ENCODE measurements at regions not wholly inside any gene's neighbourhood (a gene's known extent, or its start where the extent isn't known, plus 50 kb on each side); places are given as distances from the start of the nearest gene placed in this dataset.
"Not testable (repeated sequence)": the region's sequence is repeated elsewhere in the genome, so short reads cannot be mapped to it uniquely, and the experiment has no call there.

DNA sequence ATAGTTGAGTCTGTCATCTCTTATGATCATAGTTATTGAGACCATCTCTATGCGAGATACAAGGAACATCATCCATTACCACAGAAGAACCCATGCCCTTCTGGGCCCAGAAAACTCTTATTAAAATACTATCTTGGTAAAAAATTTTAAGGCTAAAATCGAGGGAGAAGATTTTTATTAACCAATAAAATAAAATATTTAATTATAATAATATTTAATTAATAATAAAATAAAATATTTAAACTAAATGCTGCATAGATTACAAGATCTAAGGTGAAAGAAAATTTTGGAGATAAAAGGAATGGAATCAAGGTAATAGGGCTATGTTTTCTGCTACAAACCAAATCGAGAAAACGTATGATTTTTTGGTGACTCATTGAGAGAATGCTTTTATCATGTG, 540.2 kb downstream of the KCNH5 start:
- no peak for DNase-seq (ENCODE audit: low read depth in 2 of 2)

DNA sequence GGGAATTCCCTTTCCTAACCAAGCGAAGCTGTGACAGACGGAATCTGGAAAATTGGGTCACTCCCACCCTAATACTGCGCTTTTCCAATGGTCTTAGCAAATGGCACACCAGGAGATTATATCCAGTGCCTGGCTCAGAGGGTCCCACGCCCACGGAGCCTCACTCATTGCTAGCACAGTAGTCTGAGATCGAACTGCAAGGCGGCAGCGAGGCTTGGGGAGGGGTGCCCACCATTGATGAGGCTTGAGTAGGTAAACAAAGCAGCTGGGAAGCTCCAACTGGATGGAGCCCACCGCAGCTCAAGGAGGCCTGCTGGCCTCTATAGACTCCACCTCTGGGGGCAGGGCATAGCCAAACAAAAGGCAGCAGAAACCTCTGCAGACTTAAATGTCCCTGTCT, 523.9 kb downstream of the KCNH5 start:
- not testable (repeated sequence) for DNase-seq (ENCODE audit: low read depth in 2 of 2)

DNA sequence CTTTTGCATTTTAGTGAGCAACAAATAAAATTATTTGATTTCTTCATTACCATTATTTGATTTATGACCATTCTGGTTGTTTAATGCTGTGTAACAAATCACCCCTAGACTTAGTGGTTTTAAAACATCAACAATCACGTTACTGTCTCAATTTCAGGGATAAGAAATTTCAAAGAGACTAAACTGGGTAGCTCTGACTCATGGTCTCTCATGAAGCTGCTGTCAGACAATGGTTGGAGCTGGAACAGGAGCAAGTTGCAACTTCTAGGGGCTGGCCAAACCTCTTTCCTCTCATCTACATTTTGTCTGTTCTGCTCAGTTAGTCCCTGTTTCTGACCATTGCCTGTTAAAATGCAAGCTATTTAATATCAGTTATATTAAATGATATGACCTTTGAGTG, 517.0 kb downstream of the KCNH5 start:
- DNase-seq (ENCODE audit: low read depth in 2 of 2) = no peak

GRCh38 chr14:62532181-62532580, 513.1 kb downstream of the KCNH5 start:
- no peak for DNase-seq (ENCODE audit: low read depth in 2 of 2)

GRCh38 chr14:62546862-62547474, 498.3 kb downstream of the KCNH5 start:
- DNase-seq (ENCODE audit: low read depth in 2 of 2) = no peak

DNA sequence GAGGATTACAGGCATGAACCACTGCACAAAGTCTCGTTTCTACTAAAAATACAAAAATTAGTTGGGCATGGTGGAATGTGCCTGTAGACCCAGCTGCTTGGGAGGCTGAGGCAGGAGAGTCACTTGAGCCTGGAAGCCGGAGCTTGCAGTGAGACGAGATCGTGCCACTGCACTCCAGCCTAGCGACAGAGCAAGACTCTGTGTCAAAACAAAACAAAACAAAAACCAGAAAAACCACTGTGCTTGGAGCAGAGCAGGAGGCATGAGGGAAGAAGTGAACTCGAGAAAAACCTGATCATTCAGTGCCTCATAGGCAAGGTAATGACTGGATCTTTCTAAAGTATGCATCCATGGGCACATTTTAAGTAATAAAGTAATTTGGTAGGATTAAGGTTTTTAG, 487.8 kb downstream of the KCNH5 start:
- no peak for DNase-seq (ENCODE audit: low read depth in 2 of 2)

DNA sequence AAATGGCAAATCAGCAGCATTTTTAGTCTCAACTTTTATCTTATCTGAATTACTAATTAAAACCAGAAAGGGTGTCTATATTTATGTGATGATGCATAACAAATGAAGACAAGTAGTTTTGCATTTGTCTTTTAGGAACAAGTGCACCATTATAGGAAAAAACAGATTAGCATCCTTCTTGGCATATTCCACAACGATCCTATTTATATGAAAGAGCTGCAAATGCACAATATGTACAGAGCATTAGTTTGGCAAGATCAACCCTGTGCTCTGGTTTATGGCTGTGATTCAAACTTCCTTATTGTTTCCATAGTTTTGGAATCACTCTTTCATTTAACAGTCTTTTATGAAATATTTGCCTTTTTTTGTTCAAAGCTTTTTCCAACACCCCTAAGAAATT, 486.8 kb downstream of the KCNH5 start:
- no peak for DNase-seq (ENCODE audit: low read depth in 2 of 2)

DNA sequence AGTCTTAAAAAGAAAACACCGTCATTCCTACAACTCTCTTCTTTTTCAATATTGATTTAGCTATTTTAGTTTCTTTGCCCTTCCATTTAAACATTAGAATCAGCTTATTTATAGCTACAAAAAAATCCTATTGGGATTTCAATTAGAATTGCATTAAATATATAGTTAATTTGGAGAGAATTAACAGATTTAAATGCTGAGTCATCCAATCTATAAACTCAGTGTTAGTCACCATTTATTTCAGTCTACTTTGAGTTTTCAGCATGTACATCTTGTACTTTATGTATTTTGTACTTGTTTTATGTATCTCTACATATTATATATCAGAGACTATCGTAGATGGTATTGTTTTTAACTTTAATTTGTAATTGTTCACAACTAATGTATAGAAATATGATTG, 460.0 kb downstream of the KCNH5 start:
- no peak for DNase-seq (ENCODE audit: low read depth in 2 of 2)

DNA sequence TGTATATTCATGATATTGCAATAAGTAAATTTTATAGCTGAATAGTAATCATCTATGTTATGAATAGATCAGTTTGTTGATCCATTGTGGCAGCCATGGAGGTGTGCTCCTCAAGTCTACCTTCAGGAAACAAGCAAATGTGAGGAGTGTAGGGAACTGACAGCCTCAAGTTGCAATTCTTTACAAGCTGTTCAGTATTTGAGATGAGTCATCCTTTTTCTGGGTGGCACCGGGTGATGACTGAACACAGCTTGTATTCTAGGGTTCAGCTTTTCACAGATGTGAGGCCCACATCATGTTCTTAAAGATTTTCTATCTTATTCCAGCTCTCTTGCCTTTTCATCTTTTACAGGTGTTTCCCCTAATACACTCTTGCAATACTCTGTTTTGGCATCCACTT, 452.4 kb downstream of the KCNH5 start:
- no peak for DNase-seq (ENCODE audit: low read depth in 2 of 2)

DNA sequence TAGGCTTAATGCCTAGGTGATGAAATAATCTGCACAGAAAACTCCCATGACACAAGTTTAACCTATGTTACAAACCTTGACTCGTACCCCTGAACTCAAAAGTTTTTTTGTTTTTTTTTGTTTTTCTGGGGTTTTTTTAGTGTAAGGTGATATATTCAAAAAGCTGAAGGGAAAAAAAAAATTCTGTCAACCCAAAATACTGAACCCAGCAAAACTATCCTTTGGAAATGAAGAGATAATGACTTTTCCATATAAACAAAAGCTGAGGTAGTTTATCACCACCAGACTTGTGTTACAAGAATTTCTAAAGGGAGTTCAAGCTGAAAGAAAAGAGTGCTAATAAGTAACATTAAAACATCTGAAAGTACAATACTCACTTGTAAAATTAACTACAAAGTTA, 448.1 kb downstream of the KCNH5 start:
- DNase-seq (ENCODE audit: low read depth in 2 of 2) = no peak

GRCh38 chr14:62599616-62600385, 445.5 kb downstream of the KCNH5 start:
- DNase-seq (ENCODE audit: low read depth in 2 of 2) = no peak

DNA sequence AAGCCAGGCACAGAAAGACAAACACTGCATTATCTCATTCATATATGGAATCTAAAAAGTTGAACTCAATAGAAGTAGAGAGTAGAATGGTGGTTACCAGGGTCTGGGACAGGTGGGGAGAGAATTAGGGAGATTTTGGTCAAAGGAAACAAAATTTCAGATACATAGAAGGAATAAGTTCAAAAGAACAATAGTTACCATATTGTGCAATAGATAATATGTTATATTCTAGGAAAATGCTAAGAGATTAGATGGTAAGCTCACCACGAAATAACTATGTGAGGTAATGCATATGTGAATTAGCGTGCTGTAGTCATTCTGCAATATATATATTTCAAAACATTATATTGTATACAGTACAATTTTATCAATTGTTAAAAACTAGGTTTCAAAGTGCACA, 442.5 kb downstream of the KCNH5 start:
- no peak for DNase-seq (ENCODE audit: low read depth in 2 of 2)

- DNase-seq (ENCODE audit: low read depth in 2 of 2) = no peak
Observed at GRCh38 chr14:62604524-62604923, 440.7 kb downstream of the KCNH5 start.

DNA sequence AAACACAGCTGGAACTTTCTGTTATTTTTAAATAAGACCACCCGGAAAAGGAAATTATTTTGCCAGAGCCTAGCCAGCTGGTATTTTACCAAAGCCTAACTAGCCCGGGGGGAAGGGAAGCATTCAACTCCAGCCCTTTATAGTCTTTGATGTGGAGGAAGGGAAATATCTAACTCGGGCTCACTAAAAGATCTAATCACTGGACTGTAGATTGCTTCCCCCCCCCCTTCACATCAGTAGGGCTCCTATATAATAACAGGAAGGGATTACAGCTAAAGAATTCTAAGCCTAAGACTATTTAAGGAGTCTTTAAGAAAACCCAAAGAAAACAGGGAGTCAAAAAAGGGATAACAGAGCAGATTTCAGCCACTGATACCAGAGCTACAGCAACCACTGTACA, 431.1 kb downstream of the KCNH5 start:
- no peak for DNase-seq (ENCODE audit: low read depth in 2 of 2)

DNA sequence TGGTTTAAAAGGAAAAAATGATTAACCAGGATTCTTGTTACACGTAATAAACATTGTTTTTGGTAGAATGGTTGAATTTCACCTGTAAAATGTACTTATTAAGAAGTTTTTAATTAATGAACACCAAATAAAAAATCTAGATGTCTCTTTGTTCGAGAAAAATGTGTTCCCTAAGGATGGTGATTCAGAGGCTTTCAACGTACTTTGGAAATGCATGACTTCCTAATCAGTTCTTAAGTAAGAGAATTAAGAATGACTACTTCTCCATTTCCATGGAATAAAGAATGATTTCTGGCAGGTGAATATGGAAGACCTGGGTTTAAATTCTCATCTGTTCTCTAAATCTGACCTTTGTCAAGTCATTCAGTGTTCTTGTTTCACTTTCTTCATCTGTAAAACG, 428.6 kb downstream of the KCNH5 start:
- DNase-seq (ENCODE audit: low read depth in 2 of 2) = no peak

DNA sequence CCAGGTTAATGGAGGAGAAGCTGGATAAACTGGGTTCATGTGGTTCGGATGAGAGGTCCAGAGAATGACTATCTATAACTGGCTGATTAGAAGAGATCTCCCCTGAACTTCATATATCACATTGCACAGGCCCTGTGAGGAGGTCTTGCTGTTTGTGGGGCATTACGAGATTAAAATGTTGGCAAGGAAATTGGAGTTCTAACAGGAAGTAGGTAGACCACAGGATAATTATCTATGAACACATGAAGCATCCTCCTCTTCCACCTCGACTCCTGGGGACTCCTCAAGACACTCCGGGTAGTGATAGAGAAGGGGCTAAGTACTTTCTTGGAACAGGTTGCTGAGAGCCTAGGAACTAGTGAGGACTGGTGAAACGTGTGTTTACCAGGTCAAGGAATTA, 418.8 kb downstream of the KCNH5 start:
- DNase-seq (ENCODE audit: low read depth in 2 of 2) = no peak

GRCh38 chr14:62629176-62629725, 416.0 kb downstream of the KCNH5 start:
- no peak for DNase-seq (ENCODE audit: low read depth in 2 of 2)

GRCh38 chr14:62631176-62631575, 414.1 kb downstream of the KCNH5 start:
- no peak for DNase-seq (ENCODE audit: low read depth in 2 of 2)

- no peak for DNase-seq (ENCODE audit: low read depth in 2 of 2)
Observed at GRCh38 chr14:62632771-62633170, 412.5 kb downstream of the KCNH5 start.

- no peak for DNase-seq (ENCODE audit: low read depth in 2 of 2)
Observed at GRCh38 chr14:62645649-62646048, 399.6 kb downstream of the KCNH5 start.

All from stimulated activated CD4-positive, alpha-beta T cell treated with anti-CD3 and anti-CD28 coated beads, Interleukin-4, amount 100 ng/mL, for 48 hours (primary cell).